Gastroesophageal sphincter (tissue), 3 donors: ENCODE measurements at regions not wholly inside any gene's neighbourhood (a gene's known extent, or its start where the extent isn't known, plus 50 kb on each side); places are given as distances from the start of the nearest gene placed in this dataset.

Experiments
- POLR2A ChIP-seq, 2 donors: fragments of 450-650 bp; IDR thresholded peaks; one replicate each; pipeline ENCODE4 v1.6.1; 2017; ENCODE audit warnings: antibody characterized with exemption in 2 of 2, mild to moderate bottlenecking in 2 of 2, moderate library complexity in 1 of 2
- POLR2AphosphoS5 ChIP-seq: sonication (generic); formaldehyde crosslinking; IDR thresholded peaks from one replicate; pipeline ENCODE4 v1.6.1; 2017; ENCODE audit warnings: antibody characterized with exemption
- TF ChIP-seq, protein P1 (sequence below), 4 experiments: fragments of 200-600 bp in 2 of 4; fragments of 450-650 bp in 2 of 4; sonication (generic) in 1 of 4; IDR thresholded peaks; one replicate each; pipeline ENCODE4 v1.5.1; 2017 to 2019; ENCODE audit warnings: antibody characterized with exemption in 4 of 4, mild to moderate bottlenecking in 2 of 4, moderate library complexity in 2 of 4

DNA sequence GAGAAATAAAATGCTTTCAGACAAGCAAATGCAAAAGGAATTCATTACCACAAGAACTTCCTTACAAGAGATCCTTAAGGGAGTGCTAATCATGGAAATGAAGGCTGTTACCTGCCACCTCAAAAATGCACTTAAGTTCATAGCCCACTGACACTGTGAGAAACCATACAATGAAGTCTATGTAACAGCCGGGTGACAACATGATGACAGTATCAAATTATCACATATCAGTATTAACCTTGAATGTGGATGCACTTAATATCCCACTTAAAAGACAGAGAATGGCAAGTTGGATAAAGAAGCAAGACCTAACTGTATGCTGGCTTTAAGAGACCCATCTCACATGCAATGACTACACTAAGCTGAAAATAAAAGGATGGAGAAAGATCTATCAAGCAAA is 403.4 kb upstream of the MC4R start:
- TF ChIP-seq POLR2A (IDR thresholded peaks at IDR 0.05) (no peak), POLR2AphosphoS5 (no peak)
- TF ChIP-seq, protein P1, sequence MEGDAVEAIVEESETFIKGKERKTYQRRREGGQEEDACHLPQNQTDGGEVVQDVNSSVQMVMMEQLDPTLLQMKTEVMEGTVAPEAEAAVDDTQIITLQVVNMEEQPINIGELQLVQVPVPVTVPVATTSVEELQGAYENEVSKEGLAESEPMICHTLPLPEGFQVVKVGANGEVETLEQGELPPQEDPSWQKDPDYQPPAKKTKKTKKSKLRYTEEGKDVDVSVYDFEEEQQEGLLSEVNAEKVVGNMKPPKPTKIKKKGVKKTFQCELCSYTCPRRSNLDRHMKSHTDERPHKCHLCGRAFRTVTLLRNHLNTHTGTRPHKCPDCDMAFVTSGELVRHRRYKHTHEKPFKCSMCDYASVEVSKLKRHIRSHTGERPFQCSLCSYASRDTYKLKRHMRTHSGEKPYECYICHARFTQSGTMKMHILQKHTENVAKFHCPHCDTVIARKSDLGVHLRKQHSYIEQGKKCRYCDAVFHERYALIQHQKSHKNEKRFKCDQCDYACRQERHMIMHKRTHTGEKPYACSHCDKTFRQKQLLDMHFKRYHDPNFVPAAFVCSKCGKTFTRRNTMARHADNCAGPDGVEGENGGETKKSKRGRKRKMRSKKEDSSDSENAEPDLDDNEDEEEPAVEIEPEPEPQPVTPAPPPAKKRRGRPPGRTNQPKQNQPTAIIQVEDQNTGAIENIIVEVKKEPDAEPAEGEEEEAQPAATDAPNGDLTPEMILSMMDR (IDR thresholded peaks at IDR 0.05), result no peak
